CD4-positive, alpha-beta memory T cell (primary cell): ENCODE measurements at regions not wholly inside any gene's neighbourhood (a gene's known extent, or its start where the extent isn't known, plus 50 kb on each side); places are given as distances from the start of the nearest gene placed in this dataset.

Experiments used
- CTCF ChIA-PET: fragments of 350-600 bp; sonication (Branson Sonifier 250); formaldehyde crosslinking; loops from one replicate; lab custom pipeline; 2021; ENCODE audit warnings: inconsistent platforms; ENCODE audit not compliant: partially characterized antibody; lab: Charles Lee
- POLR2A ChIA-PET: fragments of 350-600 bp; sonication (Branson Sonifier 250); formaldehyde crosslinking; loops from one replicate; lab custom pipeline; 2021; ENCODE audit not compliant: partially characterized antibody; lab: Charles Lee
- DNase-seq, 5 donors: peaks; one replicate each; pipeline versions ENCODE4 v3.0.0 to v3.0.0-alpha.2; 2020 to 2022; ENCODE audit warnings: mixed read lengths in 1 of 5
- H3K27ac ChIP-seq: one replicate; pipeline ENCODE4 v1.7.0; 2013; ENCODE audit warnings: low read depth, low read length
- H3K27me3 ChIP-seq: 2 replicates; pipeline ENCODE4 v1.7.0; 2013; ENCODE audit warnings: mild to moderate bottlenecking, low read length, moderate library complexity; ENCODE audit not compliant: insufficient read depth
- H3K36me3 ChIP-seq: 2 replicates; pipeline ENCODE4 v1.7.0; 2013; ENCODE audit warnings: mild to moderate bottlenecking, low read length, moderate library complexity; ENCODE audit not compliant: insufficient read depth
- H3K4me1 ChIP-seq: 2 replicates; pipeline ENCODE4 v1.7.0; 2013; ENCODE audit warnings: mild to moderate bottlenecking, low read length, moderate library complexity; ENCODE audit not compliant: insufficient read depth
- H3K4me3 ChIP-seq, 2 donors: one replicate each; pipeline ENCODE4 v1.7.0; 2013; ENCODE audit warnings: low read length in 2 of 2, mild to moderate bottlenecking in 1 of 2
- H3K9me3 ChIP-seq, 2 donors: one replicate each; pipeline ENCODE4 v1.7.0; 2013; ENCODE audit warnings: low read length in 2 of 2, control low read depth in 1 of 2; ENCODE audit not compliant: control insufficient read depth in 1 of 2
- H3K27ac Mint-ChIP-seq, 7 donors: one replicate each; pipeline ENCODE4 v1.8.0; 2020 to 2021; ENCODE audit warnings: mixed read lengths in 7 of 7, mild to moderate bottlenecking in 6 of 7, inconsistent platforms in 3 of 7, moderate library complexity in 3 of 7
- H3K27me3 Mint-ChIP-seq, 2 donors: one replicate each; pipeline ENCODE4 v1.8.0; 2020 to 2021; ENCODE audit warnings: mixed read lengths in 2 of 2
- H3K36me3 Mint-ChIP-seq, 2 donors: one replicate each; pipeline ENCODE4 v1.8.0; 2020 to 2021; ENCODE audit warnings: mixed read lengths in 2 of 2, inconsistent platforms in 1 of 2, mild to moderate bottlenecking in 1 of 2
- H3K4me1 Mint-ChIP-seq, 4 donors: one replicate each; pipeline ENCODE4 v1.8.0; 2020 to 2021; ENCODE audit warnings: mixed read lengths in 4 of 4, mild to moderate bottlenecking in 1 of 4
- H3K4me3 Mint-ChIP-seq, 8 donors: one replicate each; pipeline ENCODE4 v1.8.0; 2020 to 2021; ENCODE audit warnings: mixed read lengths in 8 of 8, mild to moderate bottlenecking in 7 of 8, moderate library complexity in 6 of 8, inconsistent platforms in 3 of 8
- H3K9me3 Mint-ChIP-seq, 8 donors: one replicate each; pipeline ENCODE4 v1.8.0; 2020 to 2021; ENCODE audit warnings: mixed read lengths in 8 of 8, mild to moderate bottlenecking in 5 of 8, inconsistent platforms in 3 of 8, moderate library complexity in 1 of 8
- intact Hi-C: fragments of 100-400 bp; cut with micrococcal nuclease; formaldehyde crosslinking; loops from one replicate; pipeline ENCODE4 v1.15.1; 2023

DNA sequence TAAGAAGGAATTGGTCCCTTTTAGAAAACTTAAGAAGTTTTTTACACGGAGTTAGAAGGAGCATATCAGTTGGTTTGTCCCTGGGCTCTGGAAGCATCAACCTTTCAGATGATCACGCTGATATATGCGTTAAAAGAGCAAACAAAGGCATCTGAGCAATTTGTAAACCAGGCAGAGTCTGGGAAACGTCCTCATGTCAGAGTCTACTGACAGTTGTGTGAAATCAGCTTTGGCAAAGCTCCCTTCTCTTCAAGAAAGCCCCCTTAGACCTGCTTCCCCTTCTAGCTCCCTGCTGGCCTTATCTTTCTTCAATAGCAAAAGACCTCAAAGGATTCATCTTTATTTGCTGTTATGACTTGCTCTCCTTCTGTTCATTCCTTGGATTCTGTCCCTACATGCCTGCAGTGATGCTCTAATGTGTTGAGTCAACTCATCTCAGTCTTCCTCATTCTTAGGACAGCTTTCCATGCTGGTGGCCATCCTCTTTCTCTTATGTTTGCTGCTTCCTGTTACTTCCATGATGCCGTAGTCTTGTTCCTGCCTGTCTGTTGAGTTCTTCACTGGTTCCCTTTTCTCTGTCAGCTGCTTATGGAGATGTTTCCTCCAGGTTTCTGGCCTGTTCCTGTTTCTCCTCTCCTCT is 106.5 kb upstream of the BMPER start:
- Mint-ChIP-seq H3K36me3 (peaks cover 0 to 5% of the 10 kb centered on the region in 2 donors), H3K4me1 (no peaks in the 10 kb centered on the region), H3K4me3 (peak overlapping the region in 1 of 8 donors; percentile 54), H3K9me3 (peaks cover 0 to 12% (median 1%) of the 10 kb centered on the region in 8 donors), H3K27me3 (no peaks in the 10 kb centered on the region), H3K27ac (no peak overlapping the region)
- Histone ChIP-seq H3K4me3 (no peak overlapping the region), H3K36me3 (no peaks in the 10 kb centered on the region), H3K9me3 (no peaks in the 10 kb centered on the region), H3K4me1 (no peaks in the 10 kb centered on the region), H3K27ac (no peak overlapping the region), H3K27me3 (no peaks in the 10 kb centered on the region)
- CTCF ChIA-PET, result no interaction called here
- POLR2A ChIA-PET, result no interaction called here
- no peak for DNase-seq
- intact Hi-C loops, result no loop called here

DNA sequence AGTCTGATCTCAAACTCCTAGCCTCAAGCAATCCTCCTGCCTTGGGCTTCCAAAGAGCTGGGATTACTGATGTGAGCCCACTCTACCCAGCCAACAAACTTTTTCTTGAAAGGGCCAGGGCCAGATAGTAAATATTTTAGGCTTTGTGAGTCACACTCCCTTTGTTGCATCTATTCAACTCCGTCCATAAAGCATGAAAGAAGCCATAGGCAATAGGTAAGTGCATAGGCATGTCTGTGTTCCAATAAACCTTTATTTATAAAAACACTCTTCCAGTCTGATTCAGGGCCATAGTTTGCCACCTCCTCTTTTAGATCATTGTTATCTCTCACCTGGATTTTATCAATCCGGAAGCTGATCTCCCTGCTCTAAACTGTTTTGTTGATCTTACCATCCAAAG is 105.6 kb upstream of the BMPER start:
- H3K4me3 Mint-ChIP-seq, result no peak overlapping the region
- H3K27ac Mint-ChIP-seq, result no peak overlapping the region
- Histone ChIP-seq H3K4me1 (no peaks in the 10 kb centered on the region), H3K36me3 (no peaks in the 10 kb centered on the region), H3K27me3 (no peaks in the 10 kb centered on the region), H3K9me3 (no peaks in the 10 kb centered on the region), H3K27ac (no peak overlapping the region), H3K4me3 (no peak overlapping the region)
- ChIA-PET CTCF (interaction anchor here (1.4 kb wide), 1 partner anchor 11 kb away, joined by 3 read pairs; no protein-coding TSS in a partner anchor), POLR2A (no interaction called here)
- H3K36me3 Mint-ChIP-seq, result peaks cover 0 to 5% of the 10 kb centered on the region in 2 donors
- intact Hi-C loops, result no loop called here
- no peak for DNase-seq
- no peaks in the 10 kb centered on the region for H3K27me3 Mint-ChIP-seq
- H3K9me3 Mint-ChIP-seq, result peaks cover 0 to 12% (median 1%) of the 10 kb centered on the region in 8 donors
- no peaks in the 10 kb centered on the region for H3K4me1 Mint-ChIP-seq

DNA sequence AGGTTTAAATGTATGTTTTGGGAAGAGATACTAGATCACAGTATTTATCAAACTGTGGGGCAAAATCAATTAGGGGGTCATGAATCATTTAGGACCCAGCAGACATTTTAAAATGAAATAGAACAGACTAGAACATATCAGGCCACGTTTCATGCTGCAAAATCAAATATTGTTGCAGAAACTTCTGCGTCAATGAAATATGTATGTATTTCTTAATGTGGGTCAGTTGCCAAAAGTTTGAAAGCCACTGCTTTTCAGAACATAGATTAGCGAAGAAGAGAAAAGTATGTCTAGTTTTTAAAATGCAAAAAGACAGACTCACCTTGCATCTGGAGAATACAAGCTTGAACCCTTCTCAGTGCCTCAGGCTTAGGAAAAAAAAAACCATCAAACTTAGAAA is 102.7 kb upstream of the BMPER start:
- ChIA-PET CTCF (no interaction called here), POLR2A (no interaction called here)
- Mint-ChIP-seq H3K36me3 (peaks cover 0 to 5% of the 10 kb centered on the region in 2 donors), H3K27me3 (no peaks in the 10 kb centered on the region), H3K4me1 (no peaks in the 10 kb centered on the region), H3K9me3 (peaks cover 0 to 9% (median under 1%) of the 10 kb centered on the region in 8 donors), H3K27ac (no peak overlapping the region), H3K4me3 (no peak overlapping the region)
- Histone ChIP-seq H3K27ac (no peak overlapping the region), H3K27me3 (no peaks in the 10 kb centered on the region), H3K9me3 (no peaks in the 10 kb centered on the region), H3K36me3 (no peaks in the 10 kb centered on the region), H3K4me3 (no peak overlapping the region), H3K4me1 (no peaks in the 10 kb centered on the region)
- no peak for DNase-seq
- intact Hi-C loops, result no loop called here

DNA sequence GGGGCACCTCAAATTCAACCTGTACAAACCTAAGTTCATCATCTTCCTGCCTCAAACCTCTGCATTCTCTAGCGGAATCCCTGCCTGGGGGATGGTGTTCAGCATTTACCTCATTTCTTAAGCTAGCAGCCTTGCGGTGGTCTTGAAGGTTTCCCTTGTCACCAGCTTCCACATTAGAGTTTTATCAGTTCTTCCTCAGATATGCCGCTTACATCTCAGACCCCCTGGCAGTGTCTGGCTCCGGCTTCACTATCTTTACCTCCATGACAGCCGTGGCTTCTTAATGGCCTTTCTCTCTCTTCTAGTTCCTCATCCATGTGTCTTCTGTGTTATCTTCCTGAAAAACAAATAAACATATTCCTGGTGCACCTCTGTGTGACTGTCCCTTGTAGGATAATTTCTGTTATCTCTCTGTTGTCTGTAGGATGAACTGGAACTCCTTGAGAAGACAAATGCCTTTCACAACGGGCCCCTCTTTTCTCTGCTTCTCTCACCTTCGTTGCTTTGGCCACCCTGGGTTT is 101.1 kb upstream of the BMPER start:
- H3K36me3 ChIP-seq, result no peaks in the 10 kb centered on the region
- H3K36me3 Mint-ChIP-seq, result peaks cover 0 to 3% of the 10 kb centered on the region in 2 donors
- peaks cover 0 to 5% (median under 1%) of the 10 kb centered on the region in 8 donors for H3K9me3 Mint-ChIP-seq
- H3K4me1 Mint-ChIP-seq, result no peaks in the 10 kb centered on the region
- no peaks in the 10 kb centered on the region for H3K27me3 ChIP-seq
- no peaks in the 10 kb centered on the region for H3K9me3 ChIP-seq
- no peak for DNase-seq
- H3K4me3 Mint-ChIP-seq, result no peak overlapping the region
- H3K27ac Mint-ChIP-seq, result no peak overlapping the region
- H3K4me3 ChIP-seq, result no peak overlapping the region
- H3K27ac ChIP-seq, result no peak overlapping the region
- no peaks in the 10 kb centered on the region for H3K4me1 ChIP-seq
- intact Hi-C loops, result no loop called here
- POLR2A ChIA-PET, result no interaction called here
- H3K27me3 Mint-ChIP-seq, result no peaks in the 10 kb centered on the region
- CTCF ChIA-PET, result no interaction called here

DNA sequence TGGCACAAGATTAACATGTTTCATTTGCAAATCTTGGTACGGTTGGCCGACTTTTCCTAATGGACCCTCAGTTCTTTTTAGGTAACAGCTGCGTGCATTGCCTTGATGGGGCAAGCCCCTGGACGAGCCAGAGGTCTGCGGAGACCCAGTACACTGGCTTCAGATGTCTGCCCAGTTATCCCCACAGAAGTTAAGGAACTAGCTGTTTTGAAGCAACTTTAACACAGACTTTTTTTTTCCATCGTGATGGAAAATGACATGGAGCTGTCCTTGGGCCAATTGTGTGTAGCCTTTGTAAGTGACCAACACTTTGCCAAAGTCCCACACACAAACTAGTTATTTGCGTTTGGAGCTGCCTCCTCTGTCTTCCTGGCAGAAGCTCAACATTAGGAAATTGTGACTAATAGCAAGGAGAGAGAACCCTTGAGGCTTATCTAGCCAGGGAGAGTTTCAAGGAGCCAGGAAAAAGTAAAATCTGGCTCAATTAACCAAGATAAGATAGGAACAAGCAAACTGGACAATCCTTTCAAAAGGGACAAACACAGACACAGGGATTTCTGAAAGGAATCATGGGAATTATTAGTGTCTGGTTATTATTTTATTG is 99.6 kb upstream of the BMPER start:
- Mint-ChIP-seq H3K27ac (no peak overlapping the region), H3K36me3 (no peaks in the 10 kb centered on the region), H3K4me1 (no peaks in the 10 kb centered on the region), H3K4me3 (no peak overlapping the region), H3K9me3 (peaks cover 0 to 2% (median 0%) of the 10 kb centered on the region in 8 donors), H3K27me3 (no peaks in the 10 kb centered on the region)
- no peaks in the 10 kb centered on the region for H3K4me1 ChIP-seq
- no peaks in the 10 kb centered on the region for H3K9me3 ChIP-seq
- H3K27me3 ChIP-seq, result no peaks in the 10 kb centered on the region
- H3K36me3 ChIP-seq, result no peaks in the 10 kb centered on the region
- ChIA-PET POLR2A (no interaction called here), CTCF (no interaction called here)
- no peak overlapping the region for H3K27ac ChIP-seq
- no peak overlapping the region for H3K4me3 ChIP-seq
- no peak for DNase-seq
- intact Hi-C loops, result no loop called here

DNA sequence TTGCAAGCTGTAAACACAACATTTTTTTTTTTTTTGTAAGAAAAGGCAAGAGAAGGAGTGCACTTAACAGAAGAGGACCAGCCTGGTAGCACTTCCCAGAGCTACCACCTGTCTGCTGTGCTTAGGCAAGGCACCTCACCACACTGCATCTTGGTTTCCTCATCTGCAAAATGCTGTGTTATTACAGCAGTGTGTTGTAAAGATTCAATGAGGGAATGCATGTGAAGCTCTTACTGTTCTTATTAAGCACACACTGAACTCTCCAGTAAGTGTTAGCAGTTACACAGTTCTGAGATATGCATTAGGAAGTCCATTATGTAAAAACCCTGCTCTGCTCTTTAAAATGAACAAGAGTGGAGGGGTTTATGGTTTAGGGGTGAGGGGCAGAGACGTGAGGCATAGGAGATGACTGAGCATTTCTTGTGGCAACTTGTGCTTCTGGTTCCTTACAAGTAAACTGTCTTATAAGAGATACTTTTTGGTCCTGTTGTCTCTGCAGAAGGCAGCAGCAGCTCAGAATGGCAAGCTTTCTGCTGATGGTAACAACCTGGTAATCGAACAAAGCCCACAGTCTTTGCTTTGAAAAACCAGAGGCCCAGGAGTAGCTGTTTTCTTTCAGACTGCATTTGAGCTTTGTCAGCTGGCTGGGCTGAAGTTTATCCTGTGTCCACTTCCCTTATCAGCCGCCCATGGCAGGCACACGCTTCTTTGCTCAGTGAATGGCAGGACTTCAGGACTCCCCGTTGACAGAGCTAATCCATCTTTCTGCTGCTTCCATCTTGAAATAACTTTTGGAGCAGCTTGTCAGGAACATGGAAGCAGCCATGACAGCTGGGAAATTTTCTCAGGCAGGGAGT is 98.8 kb upstream of the BMPER start:
- no peaks in the 10 kb centered on the region for H3K36me3 ChIP-seq
- no peaks in the 10 kb centered on the region for H3K36me3 Mint-ChIP-seq

DNA sequence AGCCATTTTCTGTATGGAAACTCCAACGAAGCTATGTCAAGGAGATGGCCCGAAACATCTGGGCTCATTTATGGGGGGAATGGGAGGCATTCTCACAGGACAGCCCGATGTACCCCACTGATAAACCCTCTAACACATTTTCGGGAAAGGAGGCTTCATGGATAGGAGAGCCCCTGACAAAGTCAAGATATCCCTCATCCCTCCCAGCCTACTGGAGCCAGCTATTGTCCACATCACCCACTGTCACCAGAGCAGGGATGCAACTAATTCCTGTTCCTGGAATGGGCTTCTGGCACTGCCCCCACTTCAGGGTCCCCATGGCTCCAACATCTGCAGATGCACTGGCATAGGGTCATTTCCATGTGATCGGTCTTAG is 98.2 kb upstream of the BMPER start:
- no peak for DNase-seq

More for the DNA sequence above, 98.8 kb upstream of the BMPER start:
- Histone ChIP-seq H3K27ac (no peak overlapping the region), H3K4me3 (no peak overlapping the region), H3K4me1 (no peaks in the 10 kb centered on the region), H3K27me3 (no peaks in the 10 kb centered on the region), H3K9me3 (no peaks in the 10 kb centered on the region)
- intact Hi-C loops, result no loop called here
- no peaks in the 10 kb centered on the region for H3K27me3 Mint-ChIP-seq
- no peak overlapping the region for H3K4me3 Mint-ChIP-seq
- H3K9me3 Mint-ChIP-seq, result peaks cover 0 to 3% (median 0%) of the 10 kb centered on the region in 8 donors
- H3K4me1 Mint-ChIP-seq, result no peaks in the 10 kb centered on the region
- DNase-seq, result no peak
- POLR2A ChIA-PET, result no interaction called here
- CTCF ChIA-PET, result no interaction called here
- H3K27ac Mint-ChIP-seq, result no peak overlapping the region

More for the DNA sequence above, 98.2 kb upstream of the BMPER start:
- Mint-ChIP-seq H3K36me3 (no peaks in the 10 kb centered on the region), H3K27ac (no peak overlapping the region), H3K4me3 (no peak overlapping the region), H3K4me1 (no peaks in the 10 kb centered on the region), H3K27me3 (no peaks in the 10 kb centered on the region), H3K9me3 (peaks cover 0 to 3% (median 0%) of the 10 kb centered on the region in 8 donors)
- no peaks in the 10 kb centered on the region for H3K9me3 ChIP-seq
- CTCF ChIA-PET, result no interaction called here
- intact Hi-C loops, result no loop called here
- no peaks in the 10 kb centered on the region for H3K4me1 ChIP-seq
- no peak overlapping the region for H3K27ac ChIP-seq
- no peaks in the 10 kb centered on the region for H3K27me3 ChIP-seq
- POLR2A ChIA-PET, result no interaction called here
- no peaks in the 10 kb centered on the region for H3K36me3 ChIP-seq
- no peak overlapping the region for H3K4me3 ChIP-seq
